Left hindlimb (tissue), 1 donor: ENCODE measurements at regions not wholly inside any gene's neighbourhood (a gene's known extent, or its start where the extent isn't known, plus 50 kb on each side); places are given as distances from the start of the nearest gene placed in this dataset.

Source experiments
- DNase-seq: peaks from one replicate; pipeline ENCODE4 v3.0.0-alpha.2; 2018

DNA sequence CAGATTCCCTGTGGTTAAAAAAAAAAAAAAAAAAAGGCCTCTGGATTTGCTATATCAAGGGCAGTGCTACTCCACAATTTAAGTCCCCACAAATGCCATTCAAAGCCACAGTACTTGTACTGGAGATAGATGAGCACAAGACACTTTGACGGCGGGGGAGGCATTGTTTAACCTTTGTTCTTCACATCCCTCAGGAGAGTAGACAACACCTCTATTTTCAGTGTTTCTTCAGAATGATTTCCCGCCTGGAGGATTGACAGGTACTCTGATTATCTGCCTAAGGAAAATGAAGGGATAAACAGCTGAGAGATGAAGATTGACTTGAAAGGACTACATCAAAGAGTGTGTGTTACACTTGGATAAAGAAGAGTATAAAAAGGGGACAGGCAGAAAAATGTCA, 58.7 kb downstream of the OTOL1 start:
- DNase-seq: no peak

DNA sequence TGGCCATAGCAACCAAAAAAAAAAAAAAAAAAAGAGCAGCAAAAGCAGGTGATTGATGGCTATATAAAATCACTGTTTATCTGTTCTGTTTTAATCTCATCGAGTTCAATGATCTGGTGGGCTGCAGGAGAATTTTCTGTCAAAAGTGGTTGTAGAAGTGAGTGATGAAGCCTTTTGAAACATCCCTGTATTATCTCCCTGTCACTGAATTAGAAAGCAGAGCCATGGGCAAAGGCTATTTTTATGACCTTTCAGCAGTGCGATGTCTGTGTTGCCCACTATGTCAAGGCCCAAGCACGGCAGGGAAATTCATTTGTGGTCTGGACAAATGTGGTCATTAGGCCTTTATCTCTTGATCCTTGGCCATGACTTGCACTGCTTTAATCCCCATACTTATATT, 59.9 kb downstream of the OTOL1 start:
- DNase-seq: no peak

- DNase-seq: no peak
Measured at GRCh38 chr3:161556941-161557340, 60.3 kb downstream of the OTOL1 start.

- no peak for DNase-seq
Measured at GRCh38 chr3:161557445-161558150, 61.0 kb downstream of the OTOL1 start.

GRCh38 chr3:161558236-161558635, 61.6 kb downstream of the OTOL1 start:
- peak; percentile 32 for DNase-seq

- no peak for DNase-seq
Measured at GRCh38 chr3:161559177-161559998, 62.8 kb downstream of the OTOL1 start.

DNA sequence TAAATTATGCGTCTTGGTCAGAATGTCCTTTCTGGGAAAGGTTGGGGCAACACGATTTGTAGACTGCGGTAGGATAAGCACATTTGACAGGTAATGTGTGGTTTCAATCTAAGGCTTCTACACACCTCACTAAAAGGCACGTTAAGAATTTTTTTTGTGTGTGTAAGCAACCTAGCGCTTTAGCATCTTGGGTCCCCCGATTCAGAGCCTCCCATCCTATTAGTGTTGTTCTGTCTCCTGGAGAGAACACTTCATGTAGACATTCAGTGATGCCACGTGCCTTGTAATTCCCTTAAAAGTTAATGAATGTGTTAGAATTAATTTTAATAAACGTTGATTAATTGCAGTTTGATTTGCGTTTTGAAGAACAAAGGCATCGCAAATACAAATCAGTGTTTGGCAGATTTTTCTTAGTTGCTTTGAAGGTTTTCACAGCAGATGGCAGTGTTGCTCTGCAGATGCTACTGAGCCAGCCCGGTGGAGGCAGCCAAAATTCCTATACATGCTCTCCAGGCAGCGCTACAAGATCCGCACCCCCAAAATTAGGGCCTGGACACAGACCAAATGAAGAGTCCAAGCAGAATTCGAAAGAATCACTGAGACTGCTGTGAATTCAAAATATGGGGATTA, 63.5 kb downstream of the OTOL1 start:
- peak; percentile 64 for DNase-seq

DNA sequence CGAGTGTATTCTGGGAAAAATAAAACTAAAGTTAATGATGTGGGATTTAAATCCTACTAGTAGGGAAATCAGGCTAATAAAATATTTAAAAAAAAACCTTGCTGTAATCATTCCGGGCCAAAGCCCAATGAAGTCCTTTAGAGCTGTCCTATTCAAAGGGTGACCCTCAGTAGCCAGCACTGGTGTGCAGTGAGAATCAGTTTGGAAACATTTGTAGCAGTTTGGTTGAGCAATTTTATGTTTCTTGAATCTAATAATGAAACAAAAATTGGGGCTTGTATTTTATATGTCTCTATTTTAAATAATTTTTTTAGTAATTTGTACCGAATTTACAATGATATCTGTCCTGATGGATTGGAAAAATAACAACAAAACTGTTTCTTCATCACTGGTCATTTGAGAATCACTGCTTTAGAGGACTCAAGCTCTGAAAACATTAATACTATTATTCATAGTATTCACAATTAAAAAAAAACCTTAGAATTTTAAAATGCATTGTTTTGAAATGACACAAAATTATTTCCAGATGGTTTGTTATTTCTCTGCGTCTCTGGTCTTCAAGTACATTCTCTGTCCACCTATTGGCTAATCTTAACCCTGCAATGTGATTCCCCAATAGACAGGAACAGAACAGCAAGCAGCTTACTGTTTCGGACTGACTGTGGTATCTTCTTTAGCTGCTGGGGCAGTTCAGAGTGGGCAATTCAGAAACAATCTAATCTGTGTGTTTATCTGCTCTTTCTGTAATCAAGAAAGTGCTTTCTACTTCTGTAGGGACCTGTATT, 71.2 kb downstream of the OTOL1 start:
- DNase-seq: no peak

- no peak for DNase-seq
Measured at GRCh38 chr3:161568671-161569070, 72.1 kb downstream of the OTOL1 start.

DNA sequence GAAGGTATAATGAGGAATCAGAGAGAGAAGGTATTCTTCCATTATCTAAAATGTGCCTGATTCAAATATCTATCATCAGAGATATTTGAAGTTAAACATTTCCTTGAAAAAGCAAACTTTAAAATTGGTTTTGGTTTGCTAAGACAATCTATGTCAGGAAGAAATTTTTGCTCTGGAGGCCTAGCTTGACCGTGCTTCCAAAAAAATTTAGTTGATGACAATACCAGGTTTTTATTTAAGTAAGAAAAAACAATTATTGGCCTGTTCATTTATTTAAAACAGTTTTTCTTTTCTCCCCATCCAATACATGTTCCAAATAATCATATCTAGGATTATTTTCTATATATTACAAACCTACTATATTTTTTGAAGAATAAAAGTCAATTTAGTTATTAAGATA, 75.3 kb downstream of the OTOL1 start:
- no peak for DNase-seq

GRCh38 chr3:161573136-161573535, 76.5 kb downstream of the OTOL1 start:
- DNase-seq: no peak

- no peak for DNase-seq
Measured at GRCh38 chr3:161575901-161576300, 79.3 kb downstream of the OTOL1 start.

DNA sequence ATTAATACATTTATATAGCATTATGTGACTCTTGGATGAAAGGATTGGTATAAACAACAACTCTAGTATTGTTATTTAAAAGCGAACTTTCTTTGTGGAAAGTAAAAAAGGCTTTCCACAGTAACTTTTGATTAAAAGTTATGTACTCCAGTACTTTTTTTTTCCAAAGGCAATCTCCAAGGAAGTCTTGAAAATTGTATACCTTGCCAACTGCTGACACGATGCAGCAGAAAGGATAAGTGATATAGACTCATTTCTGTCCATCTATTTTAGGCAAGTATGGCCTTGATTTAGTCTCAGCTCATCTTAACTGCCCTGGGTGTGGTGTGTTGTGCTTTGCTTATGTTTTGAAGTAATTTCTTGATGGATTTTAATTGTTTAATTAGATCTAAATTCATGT, 79.7 kb downstream of the OTOL1 start:
- no peak for DNase-seq

GRCh38 chr3:161576714-161577510, 80.3 kb downstream of the OTOL1 start:
- no peak for DNase-seq

- DNase-seq: no peak
Measured at GRCh38 chr3:161577662-161578061, 81.1 kb downstream of the OTOL1 start.

- no peak for DNase-seq
Measured at GRCh38 chr3:161579395-161580126, 83.0 kb downstream of the OTOL1 start.

DNA sequence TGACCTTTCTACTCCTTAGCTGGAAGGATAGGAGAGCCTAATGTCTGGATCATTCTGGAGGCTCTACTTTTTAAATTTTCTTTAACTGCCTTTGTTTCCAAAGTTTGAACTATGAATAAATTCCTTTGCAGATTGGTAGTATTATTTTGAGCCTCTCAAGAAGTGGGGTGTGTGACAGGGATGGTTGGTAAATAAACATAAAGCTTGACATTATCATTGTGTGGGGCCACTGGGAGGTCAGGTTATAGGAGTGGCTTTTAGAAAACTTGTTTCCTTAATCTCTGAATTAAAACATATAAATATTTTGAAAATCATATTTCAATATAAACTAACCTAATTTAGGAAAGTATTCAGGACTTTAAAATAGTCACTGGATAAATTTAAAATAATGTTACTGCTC, 89.3 kb downstream of the OTOL1 start:
- DNase-seq: no peak

DNA sequence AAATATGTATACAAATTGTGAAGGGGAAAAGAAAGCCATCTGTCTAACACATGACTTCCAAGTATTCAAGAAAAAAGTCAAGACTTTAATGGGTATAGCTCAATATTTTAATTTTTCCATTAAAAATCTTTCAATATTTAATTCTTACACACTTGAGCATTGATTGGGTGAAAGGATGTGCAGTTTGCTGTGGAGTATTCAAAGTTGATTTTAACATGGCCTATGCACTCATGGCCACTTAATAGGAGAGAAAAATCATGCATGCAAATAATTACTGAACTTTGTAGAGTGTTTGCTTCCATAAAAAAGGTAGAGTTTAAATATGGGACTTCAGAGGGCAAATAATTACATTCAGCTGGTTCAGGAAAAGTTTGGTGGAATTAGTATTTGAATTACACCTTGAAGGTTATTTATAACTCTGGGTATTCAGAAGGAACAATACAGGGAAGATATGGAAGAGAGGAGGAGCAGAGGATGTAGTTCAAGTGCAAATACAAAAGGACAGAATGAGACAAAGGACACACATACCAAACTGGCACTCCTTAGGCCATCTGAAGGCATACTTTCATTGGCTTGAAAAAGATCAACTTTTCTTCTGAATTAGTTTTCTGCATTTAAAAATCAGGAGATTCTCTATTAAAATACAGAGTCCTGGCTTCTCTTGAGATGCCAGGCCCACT, 90.1 kb downstream of the OTOL1 start:
- no peak for DNase-seq

DNA sequence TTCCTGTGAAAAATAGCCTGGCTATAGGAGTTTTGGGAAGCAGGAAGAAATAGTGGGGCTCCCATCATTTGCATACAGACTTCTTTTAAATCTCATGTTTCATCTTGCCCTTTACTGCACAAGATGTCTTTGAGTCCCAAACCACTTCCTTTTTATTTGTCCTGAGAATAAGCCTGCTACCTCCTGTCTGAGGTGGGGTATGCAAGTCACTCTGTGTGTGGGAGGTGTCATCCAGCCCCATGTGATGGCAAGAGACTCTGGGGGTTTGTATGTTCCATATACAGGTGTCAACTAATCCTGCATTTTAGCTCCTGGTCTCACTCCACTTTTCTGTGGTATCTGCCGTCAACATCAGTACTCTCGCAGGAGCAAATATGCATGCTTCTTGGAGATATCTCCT, 102.0 kb downstream of the OTOL1 start:
- no peak for DNase-seq

DNA sequence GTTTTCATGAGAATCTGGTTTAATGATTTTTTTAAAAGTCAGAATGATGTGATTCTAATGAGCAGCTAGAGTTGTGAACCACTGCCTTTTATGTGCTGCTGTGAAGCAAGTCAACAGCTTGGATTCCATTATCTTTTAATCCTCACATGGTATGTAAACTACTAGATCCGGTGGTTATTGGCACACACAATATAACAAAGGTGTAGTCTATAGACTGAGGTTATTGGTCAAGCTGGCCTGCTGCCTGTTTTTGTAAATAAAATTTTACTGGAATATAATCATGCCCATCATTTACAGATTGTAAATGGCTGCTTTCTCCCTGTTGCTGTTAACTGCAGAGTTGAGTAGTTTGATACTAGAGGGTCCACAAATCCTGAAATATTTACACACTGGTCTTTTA, 103.1 kb downstream of the OTOL1 start:
- DNase-seq: no peak

DNA sequence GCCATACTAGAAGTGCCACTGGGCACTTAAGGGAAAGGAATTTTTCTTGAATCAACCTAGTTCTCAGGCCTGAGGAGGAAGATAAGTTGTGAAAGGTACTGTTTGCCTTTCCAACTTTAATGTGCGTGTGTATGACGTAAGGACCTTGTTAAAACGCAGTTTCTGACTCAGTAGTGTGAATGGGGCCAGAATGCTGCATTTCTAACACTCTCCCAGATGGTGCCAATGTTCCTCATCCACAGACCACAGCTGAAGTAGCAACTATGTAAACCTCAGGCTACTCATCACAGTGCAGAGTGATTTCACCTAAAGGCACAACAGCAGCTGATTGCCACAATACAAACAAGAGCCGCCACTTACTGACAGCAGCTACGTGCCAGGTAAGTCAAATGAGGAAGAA, 103.6 kb downstream of the OTOL1 start:
- no peak for DNase-seq
